ENCODE measurements at regions not wholly inside any gene's neighbourhood (a gene's known extent, or its start where the extent isn't known, plus 50 kb on each side); places are given as distances from the start of the nearest gene placed in this dataset.
"Not testable (repeated sequence)": the region's sequence is repeated elsewhere in the genome, so short reads cannot be mapped to it uniquely, and the experiment has no call there.

GRCh38 chr17:63294776-63295175, 151.3 kb downstream of the CYB561 start:
- Histone ChIP-seq H3K23ac (ENCODE audit: low read depth, low read length, poor library complexity) (no peak overlapping the region), H3K4ac (ENCODE audit: low read length) (no peak overlapping the region), H3K9me3 (replicated peaks in 1 of 2; ENCODE audit: control insufficient read depth in 2 of 2, insufficient read depth in 1 of 2, low read depth in 1 of 2, low read length in 2 of 2) (peaks cover 2 to 29% of the 10 kb centered on the region in 2 donors), H2BK120ac (ENCODE audit: low read depth, low read length) (no peak overlapping the region), H4K91ac (ENCODE audit: low read depth, low read length, poor library complexity) (no peak overlapping the region), H3K27ac (replicated peaks; ENCODE audit: low read length) (no peak overlapping the region), H2BK15ac (ENCODE audit: low read length) (no peak overlapping the region), H2AFZ (ENCODE audit: low read length) (no peak overlapping the region), H3K4me2 (ENCODE audit: insufficient read depth, low read length, poor library complexity, severe bottlenecking) (no peak overlapping the region), H3K36me3 (replicated peaks in 1 of 2; ENCODE audit: control insufficient read depth in 2 of 2, insufficient read depth in 2 of 2, low read length in 2 of 2) (peaks cover 0 to 51% of the 10 kb centered on the region in 2 donors), H3K9ac (ENCODE audit: low read depth, low read length, poor library complexity) (no peak overlapping the region), H4K8ac (ENCODE audit: low read depth, low read length) (no peak overlapping the region), H3K14ac (ENCODE audit: low read length) (no peak overlapping the region), H3K4me3 (ENCODE audit: low read length in 2 of 2) (no peak overlapping the region), H3K27me3 (ENCODE audit: control insufficient read depth in 3 of 3, insufficient read depth in 3 of 3, low read depth in 1 of 3, low read length in 3 of 3) (no peaks in the 10 kb centered on the region), H3K4me1 (ENCODE audit: control insufficient read depth in 2 of 2, insufficient read depth in 1 of 2, low read depth in 1 of 2, low read length in 2 of 2) (peaks cover 1 to 3% of the 10 kb centered on the region in 2 donors), H2BK12ac (ENCODE audit: low read length) (no peak overlapping the region), H3K79me1 (ENCODE audit: low read depth, low read length) (no peaks in the 10 kb centered on the region), H2BK5ac (ENCODE audit: low read length) (no peak overlapping the region), H2AK5ac (ENCODE audit: low read depth, low read length) (no peak overlapping the region), H3K18ac (ENCODE audit: low read length) (no peak overlapping the region)
- no CpG with 5 or more reads among the region's 3 CpGs for WGBS, 2 donors (ENCODE audit: extremely low coverage in 2 of 2, insufficient read length in 2 of 2, insufficient replicate concordance in 1 of 2)
- DNase-seq (ENCODE audit: low spot score): no peak

GRCh38 chr17:63295288-63295687, 150.8 kb downstream of the CYB561 start:
- Histone ChIP-seq H3K79me1 (ENCODE audit: low read depth, low read length) (no peaks in the 10 kb centered on the region), H3K9ac (ENCODE audit: low read depth, low read length, poor library complexity) (no peak overlapping the region), H3K18ac (ENCODE audit: low read length) (no peak overlapping the region), H3K27ac (replicated peaks; ENCODE audit: low read length) (no peak overlapping the region), H2AFZ (ENCODE audit: low read length) (no peak overlapping the region), H3K4me3 (ENCODE audit: low read length in 2 of 2) (no peak overlapping the region), H4K8ac (ENCODE audit: low read depth, low read length) (no peak overlapping the region), H3K9me3 (replicated peaks in 1 of 2; ENCODE audit: control insufficient read depth in 2 of 2, insufficient read depth in 1 of 2, low read depth in 1 of 2, low read length in 2 of 2) (peaks cover 2 to 29% of the 10 kb centered on the region in 2 donors), H3K4ac (ENCODE audit: low read length) (no peak overlapping the region), H4K91ac (ENCODE audit: low read depth, low read length, poor library complexity) (no peak overlapping the region), H3K4me1 (ENCODE audit: control insufficient read depth in 2 of 2, insufficient read depth in 1 of 2, low read depth in 1 of 2, low read length in 2 of 2) (peaks cover 1 to 3% of the 10 kb centered on the region in 2 donors), H3K36me3 (replicated peaks in 1 of 2; ENCODE audit: control insufficient read depth in 2 of 2, insufficient read depth in 2 of 2, low read length in 2 of 2) (peaks cover 0 to 46% of the 10 kb centered on the region in 2 donors), H2AK5ac (ENCODE audit: low read depth, low read length) (no peak overlapping the region), H3K23ac (ENCODE audit: low read depth, low read length, poor library complexity) (no peak overlapping the region), H2BK15ac (ENCODE audit: low read length) (no peak overlapping the region), H3K14ac (ENCODE audit: low read length) (no peak overlapping the region), H2BK120ac (ENCODE audit: low read depth, low read length) (no peak overlapping the region), H3K27me3 (ENCODE audit: control insufficient read depth in 3 of 3, insufficient read depth in 3 of 3, low read depth in 1 of 3, low read length in 3 of 3) (no peaks in the 10 kb centered on the region), H3K4me2 (ENCODE audit: insufficient read depth, low read length, poor library complexity, severe bottlenecking) (no peak overlapping the region), H2BK5ac (ENCODE audit: low read length) (no peak overlapping the region), H2BK12ac (ENCODE audit: low read length) (no peak overlapping the region)
- DNase-seq (ENCODE audit: low spot score): peak; percentile 3
- WGBS, 2 donors (ENCODE audit: extremely low coverage in 2 of 2, insufficient read length in 2 of 2, insufficient replicate concordance in 1 of 2): no CpG with 5 or more reads among the region's 2 CpGs

GRCh38 chr17:63295839-63296590, 150.1 kb downstream of the CYB561 start:
- no CpG with 5 or more reads among the region's 1 CpG for WGBS, 2 donors (ENCODE audit: extremely low coverage in 2 of 2, insufficient read length in 2 of 2, insufficient replicate concordance in 1 of 2)
- H2BK120ac ChIP-seq (ENCODE audit: low read depth, low read length): no peak overlapping the region
- no peak overlapping the region for H3K18ac ChIP-seq (ENCODE audit: low read length)
- H3K4me1 ChIP-seq (ENCODE audit: control insufficient read depth in 2 of 2, insufficient read depth in 1 of 2, low read depth in 1 of 2, low read length in 2 of 2): peaks cover 1 to 3% of the 10 kb centered on the region in 2 donors
- no peak overlapping the region for H4K91ac ChIP-seq (ENCODE audit: low read depth, low read length, poor library complexity)
- H2BK5ac ChIP-seq (ENCODE audit: low read length): no peak overlapping the region
- H3K79me1 ChIP-seq (ENCODE audit: low read depth, low read length): no peaks in the 10 kb centered on the region
- H3K4ac ChIP-seq (ENCODE audit: low read length): no peak overlapping the region
- DNase-seq (ENCODE audit: low spot score): no peak
- no peak overlapping the region for H2AK5ac ChIP-seq (ENCODE audit: low read depth, low read length)
- peaks cover 2 to 29% of the 10 kb centered on the region in 2 donors for H3K9me3 ChIP-seq (replicated peaks in 1 of 2; ENCODE audit: control insufficient read depth in 2 of 2, insufficient read depth in 1 of 2, low read depth in 1 of 2, low read length in 2 of 2)
- H3K9ac ChIP-seq (ENCODE audit: low read depth, low read length, poor library complexity): no peak overlapping the region
- no peak overlapping the region for H2AFZ ChIP-seq (ENCODE audit: low read length)
- H2BK12ac ChIP-seq (ENCODE audit: low read length): no peak overlapping the region
- no peak overlapping the region for H2BK15ac ChIP-seq (ENCODE audit: low read length)
- H3K27ac ChIP-seq (replicated peaks; ENCODE audit: low read length): no peak overlapping the region
- no peak overlapping the region for H4K8ac ChIP-seq (ENCODE audit: low read depth, low read length)
- no peak overlapping the region for H3K23ac ChIP-seq (ENCODE audit: low read depth, low read length, poor library complexity)
- no peak overlapping the region for H3K4me3 ChIP-seq (ENCODE audit: low read length in 2 of 2)
- H3K27me3 ChIP-seq (ENCODE audit: control insufficient read depth in 3 of 3, insufficient read depth in 3 of 3, low read depth in 1 of 3, low read length in 3 of 3): no peaks in the 10 kb centered on the region
- H3K36me3 ChIP-seq (replicated peaks in 1 of 2; ENCODE audit: control insufficient read depth in 2 of 2, insufficient read depth in 2 of 2, low read length in 2 of 2): peaks cover 0 to 39% of the 10 kb centered on the region in 2 donors
- H3K4me2 ChIP-seq (ENCODE audit: insufficient read depth, low read length, poor library complexity, severe bottlenecking): no peak overlapping the region
- no peak overlapping the region for H3K14ac ChIP-seq (ENCODE audit: low read length)

- not testable (repeated sequence) for H4K8ac ChIP-seq (ENCODE audit: low read depth, low read length); DNase-seq (ENCODE audit: low spot score); H3K4me2 ChIP-seq (ENCODE audit: insufficient read depth, low read length, poor library complexity, severe bottlenecking); H2BK120ac ChIP-seq (ENCODE audit: low read depth, low read length); H3K27me3 ChIP-seq (ENCODE audit: control insufficient read depth in 3 of 3, insufficient read depth in 3 of 3, low read depth in 1 of 3, low read length in 3 of 3); H3K79me1 ChIP-seq (ENCODE audit: low read depth, low read length); H3K4me1 ChIP-seq (ENCODE audit: control insufficient read depth in 2 of 2, insufficient read depth in 1 of 2, low read depth in 1 of 2, low read length in 2 of 2); H2BK5ac ChIP-seq (ENCODE audit: low read length); H3K18ac ChIP-seq (ENCODE audit: low read length); H3K27ac ChIP-seq (replicated peaks; ENCODE audit: low read length); H2BK15ac ChIP-seq (ENCODE audit: low read length); H3K4ac ChIP-seq (ENCODE audit: low read length); H2AFZ ChIP-seq (ENCODE audit: low read length); H4K91ac ChIP-seq (ENCODE audit: low read depth, low read length, poor library complexity); H3K14ac ChIP-seq (ENCODE audit: low read length); H3K9ac ChIP-seq (ENCODE audit: low read depth, low read length, poor library complexity); H3K4me3 ChIP-seq (ENCODE audit: low read length in 2 of 2); H2AK5ac ChIP-seq (ENCODE audit: low read depth, low read length); H3K23ac ChIP-seq (ENCODE audit: low read depth, low read length, poor library complexity); H2BK12ac ChIP-seq (ENCODE audit: low read length)
- peaks cover 2 to 32% of the 10 kb centered on the region in 2 donors for H3K9me3 ChIP-seq (replicated peaks in 1 of 2; ENCODE audit: control insufficient read depth in 2 of 2, insufficient read depth in 1 of 2, low read depth in 1 of 2, low read length in 2 of 2)
- no CpG with 5 or more reads among the region's 1 CpG for WGBS, 2 donors (ENCODE audit: extremely low coverage in 2 of 2, insufficient read length in 2 of 2, insufficient replicate concordance in 1 of 2)
- peaks cover 0 to 15% of the 10 kb centered on the region in 2 donors for H3K36me3 ChIP-seq (replicated peaks in 1 of 2; ENCODE audit: control insufficient read depth in 2 of 2, insufficient read depth in 2 of 2, low read length in 2 of 2)
These were observed 147.2 kb downstream of the CYB561 start for GRCh38 chr17:63298916-63299315.

All from neuronal stem cell (in vitro differentiated cells).